Thymus (tissue), 11 donors: ENCODE measurements at regions not wholly inside any gene's neighbourhood (a gene's known extent, or its start where the extent isn't known, plus 50 kb on each side); places are given as distances from the start of the nearest gene placed in this dataset.
"Not testable (repeated sequence)": the region's sequence is repeated elsewhere in the genome, so short reads cannot be mapped to it uniquely, and the experiment has no call there.

Experiments
- DNase-seq, 9 donors: peaks; one replicate each; pipeline ENCODE4 v3.0.0-alpha.2; 2013; ENCODE audit warnings: low spot score in 9 of 9, low read depth in 6 of 9, missing footprints in 1 of 9
- H3K27ac ChIP-seq, 2 donors: one replicate each; pipeline ENCODE4 v1.5.1; 2013; ENCODE audit warnings: control low read depth in 1 of 2, low read depth in 1 of 2, low read length in 1 of 2, mild to moderate bottlenecking in 1 of 2, moderate library complexity in 1 of 2
- H3K27me3 ChIP-seq, 2 donors: one replicate each; pipeline ENCODE4 v1.5.1; 2013; ENCODE audit warnings: low read length in 1 of 2; ENCODE audit not compliant: control insufficient read depth in 2 of 2, insufficient read depth in 1 of 2
- H3K36me3 ChIP-seq, 2 donors: one replicate each; pipeline ENCODE4 v1.5.1; 2013; ENCODE audit warnings: low read length in 1 of 2, mild to moderate bottlenecking in 1 of 2, moderate library complexity in 1 of 2; ENCODE audit not compliant: control insufficient read depth in 2 of 2, insufficient read depth in 2 of 2
- H3K4me1 ChIP-seq, 2 donors: one replicate each; pipeline ENCODE4 v1.5.1; 2013; ENCODE audit warnings: low read length in 2 of 2; ENCODE audit not compliant: control insufficient read depth in 2 of 2, insufficient read depth in 2 of 2
- H3K4me3 ChIP-seq, 2 donors: one replicate each; pipeline ENCODE4 v1.5.1; 2013; ENCODE audit warnings: low read length in 2 of 2, control low read depth in 1 of 2, mild to moderate bottlenecking in 1 of 2
- H3K9me3 ChIP-seq, 2 donors: one replicate each; pipeline ENCODE4 v1.5.1; 2013; ENCODE audit warnings: low read length in 1 of 2, mild to moderate bottlenecking in 1 of 2; ENCODE audit not compliant: control insufficient read depth in 2 of 2, insufficient read depth in 1 of 2
- WGBS: extraction: QIAGEN DNeasy Blood & Tissue Kit; methylation state at CpG from one replicate; pipeline ENCODE4 v1.1.7; 2013; 5-methylcytosine and 5-hydroxymethylcytosine counted together
- donor health status: healthy.

DNA sequence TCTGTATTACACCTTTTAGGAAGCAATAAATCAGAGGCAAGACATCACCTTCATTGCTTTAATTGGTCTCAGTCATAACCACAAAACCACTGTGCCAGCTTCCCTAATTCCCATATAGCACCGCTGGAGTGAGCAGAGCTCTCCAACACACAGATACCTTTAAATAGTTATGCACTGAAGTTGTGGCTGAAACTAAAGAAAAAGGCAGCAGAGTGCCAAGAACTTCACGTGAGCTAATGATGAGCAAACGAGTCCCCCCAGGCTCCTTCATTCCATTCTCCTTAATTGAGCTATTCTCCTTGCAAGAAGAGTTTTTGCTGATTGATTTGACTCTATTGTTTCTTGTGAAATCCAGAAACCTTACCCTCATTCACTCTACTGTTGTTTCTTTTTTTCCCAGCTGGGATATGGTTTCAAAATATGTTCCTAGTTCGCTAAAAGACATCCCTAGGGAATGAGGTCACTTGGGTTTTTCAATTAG, 501.5 kb downstream of the SPATA31D1 start:
- 23% methylated on average over 4 of the region's 4 CpGs for WGBS
- Histone ChIP-seq H3K4me3 (no peak overlapping the region), H3K9me3 (no peaks in the 10 kb centered on the region), H3K36me3 (no peaks in the 10 kb centered on the region), H3K27me3 (no peaks in the 10 kb centered on the region), H3K4me1 (no peaks in the 10 kb centered on the region), H3K27ac (no peak overlapping the region)
- DNase-seq, result no peak

DNA sequence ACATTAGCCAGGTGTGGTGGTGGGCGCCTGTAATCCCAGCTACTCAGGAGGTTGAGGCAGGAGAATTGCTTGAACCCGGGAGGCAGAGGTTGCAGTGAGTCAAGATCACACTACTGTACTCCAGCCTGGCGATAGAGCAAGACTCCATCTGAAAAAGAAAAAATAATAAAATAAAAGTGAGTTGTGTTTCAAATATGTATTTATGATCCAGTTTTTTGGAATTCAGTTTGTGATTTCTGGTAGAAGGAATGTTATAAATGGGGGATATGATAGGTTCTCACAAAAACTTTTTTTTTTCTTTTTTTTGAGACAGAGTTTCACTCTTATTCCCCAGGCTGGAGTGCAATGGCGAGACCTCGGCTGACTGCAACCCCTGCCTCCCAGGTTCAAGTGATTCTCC, 502.2 kb downstream of the SPATA31D1 start:
- H3K9me3 ChIP-seq, H3K36me3 ChIP-seq, DNase-seq, H3K27ac ChIP-seq, H3K4me3 ChIP-seq, H3K27me3 ChIP-seq, H3K4me1 ChIP-seq: not testable (repeated sequence)
- 98% methylated on average over 5 of the region's 5 CpGs for WGBS

DNA sequence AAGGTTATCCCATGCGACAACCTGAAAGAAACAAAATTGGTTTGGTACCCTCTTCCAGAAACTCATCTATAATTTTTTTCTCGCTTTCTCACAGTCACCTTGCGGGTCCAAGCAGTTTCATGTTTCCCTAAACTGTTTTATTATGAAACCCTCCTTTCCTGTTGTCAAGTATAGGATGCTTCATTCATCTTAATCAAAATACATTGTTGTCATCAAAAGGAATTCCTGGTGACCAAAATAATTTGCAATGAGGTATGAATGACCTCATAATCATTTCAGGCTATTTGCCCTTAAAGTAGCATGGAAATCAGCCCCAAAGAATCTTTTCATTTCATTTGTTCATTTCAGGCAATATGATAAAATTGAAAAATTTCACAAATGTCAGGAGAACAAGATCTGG, 503.0 kb downstream of the SPATA31D1 start:
- no peak overlapping the region for H3K27ac ChIP-seq
- WGBS, result 95% methylated on average over 3 of the region's 3 CpGs
- DNase-seq, result no peak
- no peaks in the 10 kb centered on the region for H3K36me3 ChIP-seq
- H3K27me3 ChIP-seq, result no peaks in the 10 kb centered on the region
- no peak overlapping the region for H3K4me3 ChIP-seq
- no peaks in the 10 kb centered on the region for H3K9me3 ChIP-seq
- no peaks in the 10 kb centered on the region for H3K4me1 ChIP-seq

DNA sequence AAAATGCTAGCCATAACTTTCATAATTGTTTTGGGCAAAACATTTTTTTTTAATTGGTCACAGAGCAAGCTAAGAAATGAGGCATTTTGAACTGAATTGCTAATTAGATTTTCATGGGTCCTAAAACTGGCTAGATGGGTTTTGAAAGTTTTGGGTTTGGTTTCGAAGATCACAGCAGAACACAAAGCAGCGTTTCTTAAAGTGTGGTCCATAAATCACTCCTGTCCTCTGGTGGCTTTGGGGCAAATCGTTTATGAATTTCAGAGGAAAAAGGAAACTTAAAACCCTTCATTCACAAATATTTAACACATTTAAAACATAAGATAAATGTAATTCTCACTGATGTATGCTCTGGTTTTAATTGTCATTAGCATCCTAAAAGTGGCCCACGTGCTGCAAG, 503.7 kb downstream of the SPATA31D1 start:
- Histone ChIP-seq H3K9me3 (no peaks in the 10 kb centered on the region), H3K36me3 (no peaks in the 10 kb centered on the region), H3K27me3 (no peaks in the 10 kb centered on the region), H3K4me1 (no peaks in the 10 kb centered on the region), H3K4me3 (no peak overlapping the region), H3K27ac (no peak overlapping the region)
- 22% methylated on average over 4 of the region's 4 CpGs for WGBS
- DNase-seq, result no peak

DNA sequence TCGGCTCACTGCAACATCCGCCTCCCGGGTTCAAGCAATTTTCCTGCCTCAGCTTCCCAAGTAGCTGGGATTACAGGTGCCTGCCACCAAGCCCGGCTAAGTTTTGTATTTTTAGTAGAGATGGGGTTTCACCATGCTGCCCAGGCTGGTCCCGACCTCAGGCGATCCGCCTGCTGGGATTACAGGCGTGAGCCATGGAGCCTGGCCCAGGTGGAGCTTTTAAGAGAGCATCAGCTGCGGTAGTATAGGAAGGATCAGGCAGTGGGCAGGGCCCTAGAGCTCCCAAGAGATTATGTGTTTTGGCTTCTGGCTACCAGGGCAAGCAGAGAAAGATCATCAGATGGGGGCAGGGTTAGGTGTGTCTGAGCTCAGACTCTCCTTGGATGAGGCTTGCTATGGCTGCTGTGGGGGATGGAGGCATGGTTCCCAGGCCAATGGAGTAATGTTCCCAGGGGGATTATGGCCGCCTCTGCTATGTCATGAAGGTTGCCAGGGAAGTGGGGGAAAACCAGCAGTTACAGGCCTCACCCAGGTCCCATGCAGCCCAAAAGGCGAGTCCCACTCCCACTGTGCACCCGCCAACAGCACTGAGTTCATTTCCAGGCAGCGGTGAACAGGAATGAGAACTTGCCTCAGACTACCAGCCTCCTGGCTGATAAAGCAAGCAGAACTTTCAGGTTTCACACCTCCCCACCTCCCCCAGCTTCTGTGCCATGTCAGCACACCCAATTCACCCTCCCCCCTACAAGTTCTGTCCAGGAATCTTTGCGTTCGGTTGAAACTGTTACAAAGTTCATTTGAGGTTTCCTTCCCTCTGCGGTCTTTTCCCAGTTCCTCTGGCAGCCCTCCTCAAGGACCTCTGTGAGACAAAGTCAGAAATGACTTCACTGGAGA, 507.6 kb downstream of the SPATA31D1 start:
- no peak for DNase-seq
- 84% methylated on average over 16 of the region's 16 CpGs for WGBS

DNA sequence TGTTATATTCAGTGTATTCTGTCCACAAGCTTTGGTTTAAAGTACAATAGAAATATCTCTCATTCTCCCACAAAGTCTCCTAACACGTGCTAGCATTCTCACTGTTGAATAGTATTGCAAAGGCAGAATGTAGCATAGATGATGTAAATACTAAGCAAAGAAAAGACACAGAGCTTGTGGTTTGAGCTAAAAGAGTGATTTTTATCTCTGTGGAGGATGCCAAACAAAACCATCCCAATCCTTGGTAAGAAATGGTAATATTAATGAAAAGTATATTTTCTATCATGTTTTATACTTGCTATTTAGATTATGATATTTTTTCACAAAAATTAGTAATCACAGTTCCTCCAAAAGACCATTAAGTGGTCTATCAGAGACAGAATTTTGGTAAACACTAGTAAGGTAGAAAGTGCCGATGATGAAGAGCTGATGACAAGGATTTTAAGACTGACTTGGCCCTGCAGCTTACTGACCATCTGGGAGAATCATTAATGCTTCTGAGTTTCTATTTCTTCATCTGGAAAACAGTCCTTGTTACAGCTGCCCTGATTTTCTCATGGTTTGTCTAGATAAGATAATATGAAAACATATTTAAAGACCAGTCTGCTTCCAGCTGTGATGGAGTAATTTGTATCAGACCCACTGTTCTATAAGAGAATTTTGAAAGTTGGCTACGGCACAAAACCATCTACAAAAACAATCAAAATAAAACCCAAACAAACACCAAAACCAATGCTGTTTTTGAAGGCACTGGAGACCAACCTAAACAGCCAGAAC, 510.2 kb downstream of the SPATA31D1 start:
- no peak overlapping the region for H3K4me3 ChIP-seq
- no peaks in the 10 kb centered on the region for H3K36me3 ChIP-seq
- no peaks in the 10 kb centered on the region for H3K9me3 ChIP-seq
- no peak for DNase-seq
- WGBS, result 92% methylated on average over 3 of the region's 3 CpGs
- H3K27me3 ChIP-seq, result no peaks in the 10 kb centered on the region
- H3K27ac ChIP-seq, result no peak overlapping the region
- no peaks in the 10 kb centered on the region for H3K4me1 ChIP-seq

More for the DNA sequence above, 507.6 kb downstream of the SPATA31D1 start:
- no peaks in the 10 kb centered on the region for H3K4me1 ChIP-seq
- H3K4me3 ChIP-seq, result no peak overlapping the region
- H3K9me3 ChIP-seq, result no peaks in the 10 kb centered on the region
- no peak overlapping the region for H3K27ac ChIP-seq
- no peaks in the 10 kb centered on the region for H3K27me3 ChIP-seq
- no peaks in the 10 kb centered on the region for H3K36me3 ChIP-seq

DNA sequence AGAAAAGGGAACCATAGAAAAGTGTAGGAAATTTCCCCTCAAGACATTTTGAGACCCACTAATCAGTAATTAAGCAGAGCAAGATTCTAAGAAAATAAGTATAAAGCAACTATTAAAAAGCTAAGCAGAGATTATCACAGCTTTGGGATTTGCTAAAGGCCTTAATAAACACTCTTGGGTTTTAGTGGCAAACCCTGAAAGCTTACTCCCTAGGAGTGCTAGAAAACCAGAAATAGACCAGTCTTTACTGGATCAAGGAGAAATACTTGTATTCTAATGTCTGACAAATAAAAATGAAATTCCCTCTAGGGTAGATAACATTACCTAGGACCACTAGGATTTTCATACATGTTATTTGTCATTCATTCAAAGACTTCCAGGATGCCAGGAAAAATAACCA, 510.8 kb downstream of the SPATA31D1 start:
- H3K4me1 ChIP-seq, result no peaks in the 10 kb centered on the region
- no peak overlapping the region for H3K27ac ChIP-seq
- no peaks in the 10 kb centered on the region for H3K27me3 ChIP-seq
- no peaks in the 10 kb centered on the region for H3K36me3 ChIP-seq
- no peak overlapping the region for H3K4me3 ChIP-seq
- H3K9me3 ChIP-seq, result no peaks in the 10 kb centered on the region
- DNase-seq, result no peak

DNA sequence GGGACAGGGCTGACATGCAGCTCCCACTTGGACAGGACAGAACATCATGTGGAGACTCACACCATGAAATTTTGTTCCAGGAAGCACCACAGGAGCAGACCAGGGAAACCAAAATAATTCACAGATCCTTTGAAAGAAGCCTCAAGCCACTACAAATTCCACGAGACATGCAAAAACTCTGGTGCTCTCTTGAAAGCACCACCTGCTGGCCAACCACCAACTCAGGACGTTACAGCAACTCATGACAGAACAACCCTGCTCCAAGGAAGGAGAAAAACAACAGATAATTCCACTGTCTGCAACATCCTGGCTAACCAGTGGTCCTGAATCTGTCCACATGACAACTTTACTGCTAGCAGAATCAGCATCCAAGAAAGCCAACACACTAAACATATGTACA, 516.0 kb downstream of the SPATA31D1 start:
- H3K9me3 ChIP-seq, result no peaks in the 10 kb centered on the region
- no peak for DNase-seq
- H3K27me3 ChIP-seq, result no peaks in the 10 kb centered on the region
- no peaks in the 10 kb centered on the region for H3K36me3 ChIP-seq
- 90% methylated on average over 2 of the region's 2 CpGs for WGBS
- H3K4me1 ChIP-seq, result no peaks in the 10 kb centered on the region
- H3K27ac ChIP-seq, result no peak overlapping the region
- H3K4me3 ChIP-seq, result no peak overlapping the region

DNA sequence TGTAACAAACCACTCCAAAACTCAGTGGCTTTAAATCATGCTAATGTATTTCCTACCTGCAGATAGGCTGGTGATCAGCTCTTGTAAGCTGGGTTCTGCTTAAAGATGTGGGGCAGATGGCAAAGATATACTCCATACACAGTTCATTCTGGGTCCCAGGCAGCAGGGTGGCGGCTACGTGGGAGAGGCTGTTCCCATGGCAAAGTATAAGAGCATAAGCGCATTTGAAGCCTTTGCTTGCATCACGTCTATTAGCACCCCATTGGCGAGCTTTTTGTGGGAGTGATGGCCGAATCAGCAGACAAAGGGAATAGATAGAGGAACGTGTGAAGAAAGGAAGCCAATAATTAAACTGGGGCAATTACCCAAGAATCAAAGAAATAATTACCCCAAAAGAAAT, 523.1 kb downstream of the SPATA31D1 start:
- no peaks in the 10 kb centered on the region for H3K9me3 ChIP-seq
- no peaks in the 10 kb centered on the region for H3K27me3 ChIP-seq
- H3K4me1 ChIP-seq, result no peaks in the 10 kb centered on the region
- no peak overlapping the region for H3K27ac ChIP-seq
- H3K36me3 ChIP-seq, result no peaks in the 10 kb centered on the region
- WGBS, result 97% methylated on average over 7 of the region's 7 CpGs
- no peak for DNase-seq
- H3K4me3 ChIP-seq, result no peak overlapping the region
